HuH-7 (cell line): ENCODE measurements at regions not wholly inside any gene's neighbourhood (a gene's known extent, or its start where the extent isn't known, plus 50 kb on each side); places are given as distances from the start of the nearest gene placed in this dataset.

Source experiments
- DNase-seq: peaks from one replicate; pipeline ENCODE4 v3.0.0; 2011; ENCODE audit warnings: low spot score

DNA sequence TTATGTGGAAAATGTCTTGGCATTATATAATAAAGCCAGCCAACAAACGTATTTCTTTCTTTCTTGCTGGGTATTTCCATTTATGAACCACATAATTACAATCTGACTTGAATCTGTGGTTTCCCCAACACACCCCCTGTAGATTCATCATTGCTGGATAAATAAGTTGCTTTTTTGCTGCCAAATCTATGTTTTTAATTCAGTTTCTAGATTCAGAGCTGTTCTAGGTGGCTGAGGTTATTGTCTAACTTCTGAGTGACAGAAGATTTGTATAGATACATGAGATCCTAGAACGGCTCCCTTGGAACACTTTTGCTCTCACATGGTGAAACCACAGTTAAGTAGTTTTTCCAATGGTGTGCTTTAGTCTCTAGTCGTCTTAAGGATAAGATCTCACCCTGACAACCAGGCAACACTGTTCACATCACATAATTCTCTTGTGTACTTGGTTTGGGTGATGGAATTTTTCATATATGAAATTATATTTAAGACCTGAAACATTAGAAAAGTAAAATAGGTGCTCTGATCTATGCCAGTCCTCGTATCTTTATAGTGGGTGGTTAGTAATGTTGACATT lies 239.1 kb downstream of the KLF12 start:
- no peak for DNase-seq

DNA sequence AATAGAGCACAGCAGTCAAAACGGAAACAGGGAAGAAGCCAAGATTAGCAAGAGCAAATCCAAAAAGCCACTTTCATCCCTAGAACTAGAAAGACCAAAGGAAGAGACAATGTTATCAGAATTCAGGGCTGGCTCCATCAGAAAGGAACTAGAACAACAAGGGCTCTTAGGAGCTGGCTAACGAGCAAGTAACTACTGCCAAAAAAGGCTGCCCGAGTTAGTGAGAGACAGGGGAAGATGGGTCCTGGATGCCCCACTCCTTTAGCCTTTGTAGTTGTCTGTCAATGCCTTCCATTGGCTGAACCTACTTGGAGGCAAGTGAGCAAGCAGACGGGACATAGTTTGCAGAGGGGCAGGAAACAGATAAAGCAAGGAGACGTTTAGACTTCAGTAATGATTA lies 240.4 kb downstream of the KLF12 start:
- no peak for DNase-seq

DNA sequence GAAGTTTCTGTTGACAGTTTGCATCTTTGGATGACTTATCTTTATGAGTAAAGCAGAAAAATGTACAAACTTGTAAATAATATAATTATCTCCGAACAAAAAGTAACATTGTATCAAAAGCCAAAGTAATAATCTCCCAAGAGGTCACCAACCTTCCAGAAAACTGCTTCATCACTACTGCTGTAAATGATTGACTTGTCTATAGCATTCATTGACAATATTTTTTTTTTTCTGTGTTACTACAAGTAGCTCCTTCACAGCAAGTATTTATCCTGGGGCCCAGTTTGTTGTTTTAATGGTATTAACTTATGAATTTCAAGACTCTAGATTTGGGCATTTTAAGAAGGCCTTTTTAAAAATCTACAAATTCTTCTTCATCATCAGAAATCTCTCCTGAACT lies 242.4 kb downstream of the KLF12 start:
- no peak for DNase-seq

DNA sequence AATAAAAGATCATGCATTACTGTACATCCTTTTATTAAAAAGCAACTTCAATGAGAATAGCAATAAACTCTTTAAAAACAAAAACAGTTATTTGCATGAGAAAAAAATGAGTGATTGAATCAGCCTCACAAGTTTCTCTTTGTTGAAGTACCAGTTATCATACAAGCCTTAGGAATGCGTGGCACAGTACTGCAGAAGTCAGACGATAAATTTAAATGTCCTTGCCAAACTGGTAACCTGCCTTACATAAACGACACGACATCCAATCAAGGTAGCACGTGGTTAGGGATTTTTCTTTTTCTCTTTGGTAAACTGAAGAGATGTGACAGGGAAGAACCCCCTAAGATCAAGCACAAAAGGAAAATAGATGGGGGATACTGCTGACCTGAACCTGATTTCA lies 251.0 kb downstream of the KLF12 start:
- DNase-seq = no peak

DNA sequence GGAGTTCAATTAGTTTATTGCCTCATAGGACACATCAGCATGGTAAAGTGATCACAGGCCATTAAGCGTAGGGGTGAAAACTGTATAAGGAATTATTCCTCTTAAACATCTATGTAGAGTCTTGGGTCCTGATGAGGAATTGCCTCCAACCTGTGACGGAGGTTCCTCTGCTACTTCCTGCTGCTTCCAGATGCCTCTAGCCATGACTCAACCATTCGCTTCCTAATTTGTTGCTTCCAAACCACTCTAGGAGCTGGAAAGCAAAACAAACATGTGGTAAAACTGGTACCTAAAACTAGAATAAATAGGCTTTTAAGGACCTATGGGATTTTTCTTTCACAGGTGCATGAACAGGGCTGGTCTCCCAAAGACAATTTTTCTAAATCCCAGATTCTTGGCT lies 253.8 kb downstream of the KLF12 start:
- DNase-seq = no peak

DNA sequence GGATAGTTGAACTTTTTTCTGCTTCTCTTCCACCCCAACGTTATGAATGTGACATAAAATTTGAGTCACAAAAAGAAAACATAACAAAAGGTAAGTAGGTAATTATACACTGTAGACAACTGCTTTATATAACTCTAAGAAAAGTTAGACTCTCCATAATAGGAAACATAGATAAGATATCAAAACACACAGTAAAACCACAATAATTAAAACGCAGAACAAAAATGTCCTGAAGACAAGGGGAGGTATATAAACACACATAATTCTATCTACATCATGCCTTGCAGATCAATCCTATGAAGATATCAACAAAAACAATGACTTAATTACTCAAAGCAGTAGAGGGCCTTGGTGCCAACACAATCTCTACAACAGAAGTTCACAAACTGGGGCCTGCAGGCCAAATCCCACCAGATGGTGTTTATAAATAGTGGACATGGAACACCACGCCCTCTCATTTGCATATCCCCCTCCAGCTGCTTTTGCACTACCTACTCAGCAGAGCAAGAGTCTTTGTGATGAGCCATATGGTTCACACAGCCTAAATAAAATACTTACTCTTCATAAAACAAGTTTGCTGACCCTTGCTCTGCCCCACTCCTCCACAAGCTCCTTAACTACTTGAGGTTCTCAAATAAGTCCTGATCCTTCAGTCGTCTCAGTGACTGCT lies 254.7 kb downstream of the KLF12 start:
- no peak for DNase-seq

DNA sequence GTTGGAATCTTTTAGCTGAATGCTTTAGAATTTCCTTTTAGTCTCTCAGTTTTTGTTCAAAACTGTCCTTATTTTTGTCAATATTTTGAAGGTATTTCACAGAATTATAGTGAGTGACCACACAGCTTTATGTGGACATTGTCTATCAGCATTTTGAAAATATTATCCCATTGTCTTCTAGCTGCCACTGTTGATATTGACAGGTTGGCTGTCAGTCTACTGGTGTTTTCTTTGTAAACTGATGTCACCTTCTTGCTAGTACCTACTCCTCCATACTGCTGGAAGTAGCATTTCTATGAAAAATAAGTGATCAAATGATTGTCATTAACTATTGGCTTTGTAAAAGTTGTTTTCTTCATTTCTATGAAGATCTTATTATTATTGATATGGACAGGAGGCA lies 256.8 kb downstream of the KLF12 start:
- DNase-seq = no peak

DNA sequence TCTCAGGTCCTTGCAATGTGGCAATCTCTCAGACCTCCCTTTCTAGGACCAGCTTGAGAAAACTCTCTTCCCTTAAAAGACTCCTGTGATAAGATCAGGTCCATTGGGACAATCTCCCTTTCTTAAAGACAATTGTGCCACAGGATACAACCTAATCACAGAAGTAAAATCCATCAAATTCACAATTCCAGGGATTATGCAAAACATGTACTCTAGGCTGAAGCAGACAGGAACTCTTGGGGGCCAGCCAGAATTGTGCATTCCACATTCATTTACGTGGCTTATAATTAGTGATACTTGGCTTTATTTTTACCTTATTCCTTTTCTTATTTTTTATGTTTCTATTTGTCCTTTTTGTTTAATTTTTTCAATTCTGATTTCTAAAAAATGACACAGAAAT lies 257.9 kb downstream of the KLF12 start:
- DNase-seq = no peak

DNA sequence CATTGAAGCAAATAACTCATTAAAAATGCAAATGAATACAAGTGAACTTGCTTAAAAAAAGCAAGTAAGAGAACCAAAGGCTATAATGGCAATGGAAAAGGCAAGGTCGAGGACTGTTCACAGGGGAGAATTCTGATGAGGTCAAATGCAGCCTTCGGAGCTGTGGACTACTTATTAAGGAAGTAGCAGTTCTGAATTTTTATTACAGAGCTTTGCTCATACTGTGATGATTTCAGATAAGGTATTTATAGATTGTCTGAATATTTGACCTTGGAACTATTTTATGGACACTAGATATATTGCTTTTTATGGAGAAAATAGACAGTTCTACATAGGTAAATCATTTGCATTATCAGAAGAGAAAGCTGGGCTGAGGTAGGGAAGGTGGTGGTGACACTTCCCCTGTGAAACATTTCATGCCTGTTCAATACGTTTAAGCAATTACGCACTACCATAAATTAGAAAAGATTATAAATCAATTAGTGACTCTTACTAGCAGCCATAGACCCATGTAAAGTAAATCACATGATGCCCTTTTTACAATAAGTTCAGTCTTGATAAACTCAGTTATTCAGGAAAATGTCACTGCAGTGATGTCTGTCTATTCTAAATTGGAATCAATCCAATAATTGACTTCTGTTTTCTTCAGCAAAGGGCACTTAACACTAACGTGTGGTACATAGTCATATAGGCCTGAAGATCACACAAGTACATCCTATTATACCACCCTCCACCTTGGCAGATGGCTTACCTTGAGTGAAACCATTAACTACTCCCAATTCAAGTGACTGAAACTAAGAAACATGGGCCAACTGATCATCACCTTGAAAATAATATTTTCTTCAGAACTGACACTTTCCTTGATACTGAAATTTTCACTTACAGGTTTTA lies 260.0 kb downstream of the KLF12 start:
- no peak for DNase-seq

DNA sequence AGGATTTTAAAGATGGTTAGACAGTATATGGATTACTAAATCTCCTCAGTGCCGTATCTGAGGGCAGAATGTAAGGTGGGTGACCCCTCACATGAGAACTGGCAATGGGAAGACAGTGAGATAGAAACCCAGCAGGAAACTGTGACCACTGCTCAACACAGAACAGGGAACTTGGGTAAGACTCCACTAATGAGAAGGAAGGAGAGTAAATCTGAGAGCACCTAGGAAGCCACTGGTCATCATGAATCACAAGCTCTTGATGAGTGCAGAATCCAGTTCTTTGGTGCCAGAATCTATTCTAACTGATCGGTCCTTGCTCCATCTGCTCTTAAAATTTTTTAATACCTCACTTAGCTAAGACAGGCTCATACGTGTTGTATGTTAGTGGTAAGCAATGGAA lies 261.8 kb downstream of the KLF12 start:
- no peak for DNase-seq

DNA sequence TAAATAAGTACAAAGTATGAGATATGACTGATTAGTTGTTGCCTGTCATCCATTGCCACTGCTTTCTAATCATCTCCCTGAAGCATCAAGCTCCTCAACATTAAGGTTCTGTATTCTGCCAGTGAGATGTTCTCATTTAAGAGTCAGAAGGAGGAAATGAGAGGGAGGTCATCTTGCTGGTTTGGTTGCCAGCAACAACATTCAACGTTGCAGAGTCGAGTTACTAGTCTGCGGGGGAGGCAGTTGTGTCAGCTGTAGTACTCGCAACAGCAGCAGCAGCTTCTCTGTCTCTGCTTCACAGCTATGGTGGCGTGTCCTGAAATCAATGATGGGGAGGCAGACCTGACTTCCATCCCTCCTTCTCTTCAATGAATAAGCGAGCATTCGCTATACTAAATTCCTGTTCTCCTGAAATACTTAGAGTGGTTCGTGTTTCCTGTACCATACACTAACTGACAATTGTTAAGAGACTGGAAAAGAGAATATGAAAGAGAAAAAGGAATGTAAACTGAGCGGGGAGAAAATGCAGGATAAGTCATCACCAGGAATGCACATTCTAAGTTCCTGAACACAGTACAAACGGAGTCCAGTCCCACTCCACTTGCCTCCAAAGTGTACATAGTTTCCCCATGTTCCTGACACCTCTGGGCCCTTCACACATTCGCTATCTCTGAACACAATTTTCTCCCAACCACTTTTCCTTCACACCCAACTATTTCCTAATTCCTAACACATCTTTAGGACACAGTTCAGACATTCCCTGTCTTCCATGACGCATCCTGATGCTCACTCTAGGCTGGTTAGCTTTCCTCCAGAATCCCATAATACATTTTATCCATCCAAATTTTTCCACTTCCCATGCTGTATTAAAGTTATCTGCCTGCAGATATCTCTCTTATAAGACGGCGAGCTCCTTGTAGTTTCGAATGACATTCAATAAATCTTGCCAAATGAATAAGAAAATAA lies 263.0 kb downstream of the KLF12 start:
- no peak for DNase-seq

DNA sequence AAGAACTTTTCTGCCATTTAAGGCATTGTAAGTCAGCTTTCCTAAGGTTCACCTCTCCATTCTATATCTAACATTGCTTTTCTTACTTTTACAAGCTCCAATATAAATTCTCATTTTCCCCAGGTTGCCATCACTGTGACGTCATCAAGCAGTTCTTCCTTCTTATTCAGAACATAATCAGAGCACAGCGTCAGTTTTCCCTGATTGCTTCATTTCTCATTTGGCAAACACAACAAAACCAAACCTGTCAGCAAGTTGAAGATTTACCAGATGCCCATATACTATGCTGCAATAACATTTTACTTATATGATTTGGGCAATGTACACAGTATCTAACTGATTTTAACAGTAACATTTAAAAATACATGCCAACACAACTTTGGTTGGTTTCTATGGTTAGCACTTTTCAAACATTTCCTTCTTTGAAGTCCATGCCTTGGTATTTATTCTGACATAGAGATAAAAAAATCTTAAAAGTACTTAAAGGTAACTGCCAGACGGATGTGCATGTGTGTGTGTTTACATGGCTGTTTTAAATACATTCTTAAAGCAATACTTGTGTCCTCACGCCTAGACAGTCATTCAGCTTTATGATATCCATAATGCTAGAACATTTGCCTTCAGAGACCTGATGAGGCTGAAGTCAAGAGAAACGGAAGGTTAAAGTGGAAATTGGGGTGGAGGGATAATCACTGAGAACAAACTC lies 264.0 kb downstream of the KLF12 start:
- DNase-seq = no peak

DNA sequence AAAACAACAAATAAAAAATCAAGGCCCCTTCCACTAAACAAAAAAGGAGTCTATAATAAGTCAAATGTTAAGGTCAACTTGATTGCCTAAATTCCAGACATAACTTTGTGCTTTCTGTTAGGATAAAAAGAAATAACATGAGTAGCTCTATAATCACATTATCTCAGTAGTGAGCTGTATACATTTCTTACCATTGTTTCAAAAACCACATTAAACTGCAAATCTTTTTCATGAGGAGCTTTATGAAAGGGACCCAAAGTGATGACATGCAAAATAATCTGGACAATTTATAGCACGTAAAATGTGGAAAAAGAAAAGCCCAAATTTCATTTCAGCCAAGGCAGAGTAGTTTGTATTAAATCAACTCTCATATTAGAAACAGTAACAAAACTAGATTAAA lies 269.2 kb downstream of the KLF12 start:
- DNase-seq = no peak

DNA sequence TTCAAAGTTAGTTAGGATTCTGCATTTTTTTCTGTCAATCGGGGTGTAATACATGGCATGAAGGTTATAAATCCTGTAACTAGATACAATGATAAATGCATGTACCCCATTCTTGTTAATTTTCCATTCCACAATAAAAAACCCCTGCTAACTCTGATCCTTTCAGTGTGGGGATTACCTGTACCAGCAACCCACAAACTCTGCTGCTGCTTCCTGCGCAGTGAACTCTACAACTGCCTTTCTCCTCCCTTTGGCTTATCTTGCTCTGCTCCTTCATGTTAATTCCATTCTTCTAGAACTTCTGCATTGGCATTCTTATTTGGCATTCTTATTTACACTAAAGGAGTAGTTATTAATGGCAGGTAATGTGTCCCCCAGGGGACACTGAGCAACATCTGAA lies 273.1 kb downstream of the KLF12 start:
- no peak for DNase-seq

DNA sequence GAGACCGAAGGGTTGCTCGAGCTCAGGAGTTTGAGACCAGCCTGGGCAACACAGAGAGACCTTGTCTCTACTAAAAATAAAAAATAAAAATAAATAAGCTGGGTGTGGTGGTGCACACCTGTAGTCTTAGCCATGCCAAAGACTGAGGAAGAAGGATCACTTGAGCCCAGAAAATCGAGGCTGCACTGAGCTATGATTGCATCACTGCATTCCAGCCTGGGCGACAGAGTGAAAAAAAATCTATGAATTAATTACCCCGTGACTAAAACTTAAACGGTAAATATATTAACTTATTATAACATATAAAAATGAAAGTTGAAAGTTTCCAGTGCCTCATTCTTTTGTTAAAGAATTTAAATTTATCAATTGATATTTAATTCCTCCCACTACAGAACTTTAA lies 273.7 kb downstream of the KLF12 start:
- DNase-seq = no peak

DNA sequence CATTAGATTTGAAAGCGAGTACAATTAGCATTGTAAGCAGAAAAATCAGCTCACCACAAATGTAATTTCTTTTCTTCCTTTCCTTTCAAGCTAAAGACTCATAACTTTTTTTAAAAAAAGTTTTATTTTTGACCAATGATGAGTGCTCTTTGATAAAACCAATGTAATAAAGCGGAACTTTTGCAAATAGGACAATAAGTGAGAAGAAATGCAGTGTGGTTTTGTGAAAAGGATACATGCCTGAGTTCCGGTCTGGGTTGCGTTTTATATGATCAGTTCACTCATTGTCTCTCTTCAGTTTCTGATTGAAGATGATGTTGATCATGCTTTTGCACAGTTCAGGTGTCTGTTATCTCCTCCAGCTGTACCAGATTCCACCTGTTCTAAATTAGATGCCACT lies 274.4 kb downstream of the KLF12 start:
- DNase-seq = no peak

DNA sequence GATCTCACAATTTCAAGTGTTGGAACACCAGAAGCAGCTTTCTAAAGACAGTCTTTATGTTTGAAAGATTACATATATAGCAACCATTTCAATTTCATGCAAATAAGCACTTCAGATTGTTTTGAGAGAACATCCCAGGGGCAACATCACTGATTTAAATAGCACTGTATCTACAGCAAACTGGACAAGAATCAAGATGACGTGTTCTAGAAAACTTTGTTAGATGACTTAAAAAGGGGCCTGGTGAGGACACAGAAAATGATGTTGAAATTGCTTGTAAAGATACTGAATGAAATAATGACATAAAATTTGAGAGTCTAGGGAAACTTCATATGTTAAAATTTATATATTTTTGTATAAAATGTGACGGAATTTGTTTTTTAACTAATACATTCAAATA lies 277.1 kb downstream of the KLF12 start:
- no peak for DNase-seq

DNA sequence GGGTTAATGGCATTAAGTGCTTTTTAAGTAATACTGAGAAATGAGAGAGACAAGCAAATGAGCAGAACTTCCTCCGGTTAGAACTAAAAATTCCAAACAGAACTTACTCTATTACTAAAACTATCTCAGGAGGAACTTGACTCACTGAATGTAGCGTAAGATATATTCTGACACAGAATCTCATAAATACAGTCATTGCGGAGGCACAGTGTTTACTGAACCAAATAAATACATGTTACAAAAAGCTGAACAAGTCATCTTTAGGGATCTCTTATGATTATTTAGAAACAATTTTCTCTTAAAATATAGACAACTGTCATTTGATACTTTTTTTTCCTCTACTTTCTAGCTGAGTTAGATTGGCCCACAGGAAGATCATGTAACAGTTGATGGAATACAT lies 283.1 kb downstream of the KLF12 start:
- DNase-seq = no peak

DNA sequence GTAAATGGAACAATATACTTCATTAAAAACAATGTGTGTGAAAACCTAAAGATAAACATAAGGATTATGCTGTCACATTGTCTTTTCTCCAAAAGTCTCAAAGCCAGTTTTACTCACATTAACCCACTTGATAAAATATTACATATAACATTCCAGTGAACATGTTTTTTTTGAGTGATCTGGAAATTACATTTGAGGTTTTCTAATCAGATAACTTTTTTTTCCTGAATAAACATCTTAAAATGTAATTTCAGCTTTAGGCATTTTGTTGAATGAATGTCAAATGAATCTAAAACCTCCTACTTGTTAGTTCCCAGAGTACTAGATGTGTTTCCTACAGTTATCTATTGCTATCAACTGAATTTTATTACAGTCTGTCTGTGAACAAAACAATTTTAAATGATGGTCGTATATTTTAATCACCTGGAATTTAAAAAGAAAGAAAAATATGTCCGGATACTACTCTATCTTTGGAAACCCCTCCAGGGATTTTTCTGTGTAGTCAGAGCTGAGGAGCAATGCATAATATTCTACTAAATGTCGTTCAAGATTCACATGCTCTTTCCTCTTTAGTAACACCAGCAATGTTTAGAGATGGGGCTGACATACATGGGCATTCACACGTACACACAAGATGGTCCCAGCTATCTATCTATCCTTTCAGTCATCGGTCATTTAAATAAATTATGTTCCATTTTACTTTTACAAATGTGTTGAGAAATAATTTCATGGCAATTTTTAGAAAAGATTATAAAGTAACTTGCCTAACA lies 283.9 kb downstream of the KLF12 start:
- no peak for DNase-seq

DNA sequence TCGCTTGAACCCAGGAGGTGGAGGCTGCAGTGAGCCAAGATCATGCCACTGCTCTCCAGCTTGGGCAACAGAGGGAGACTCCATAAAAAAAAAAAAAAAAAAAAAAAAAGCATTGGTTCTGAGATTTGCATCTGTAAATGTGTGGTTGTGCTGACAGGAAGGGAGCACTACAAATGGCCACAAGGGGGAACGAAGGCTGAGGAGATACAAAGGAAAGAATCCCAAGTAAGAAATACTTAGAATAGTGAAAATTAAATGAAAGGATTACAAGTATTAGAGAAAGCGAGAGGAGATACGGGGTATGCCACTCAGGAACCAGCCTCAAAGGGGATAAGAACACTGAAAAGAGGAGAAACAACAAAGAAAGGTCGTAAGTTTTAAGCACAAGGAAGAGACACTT lies 284.9 kb downstream of the KLF12 start:
- peak; percentile 6 for DNase-seq

DNA sequence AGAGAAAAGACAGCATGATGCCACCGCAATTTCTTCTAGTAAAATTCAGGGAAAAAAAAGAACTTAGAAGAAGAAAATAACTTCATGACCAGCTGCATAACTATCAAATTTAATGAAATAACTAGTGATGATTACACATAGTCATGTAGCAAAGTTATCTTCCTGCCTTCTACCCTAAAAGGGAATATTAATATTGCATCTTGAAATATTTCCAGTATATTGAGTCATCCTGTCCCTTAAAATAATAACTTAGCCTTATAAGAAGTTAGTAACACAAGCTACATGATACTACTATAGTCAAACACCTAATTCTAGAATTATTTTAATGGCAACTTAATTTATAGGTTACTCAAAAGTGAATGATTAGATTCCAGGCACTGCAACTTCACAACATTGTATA lies 289.2 kb downstream of the KLF12 start:
- no peak for DNase-seq
